ENCODE measurements at regions not wholly inside any gene's neighbourhood (a gene's known extent, or its start where the extent isn't known, plus 50 kb on each side); places are given as distances from the start of the nearest gene placed in this dataset.

DNA sequence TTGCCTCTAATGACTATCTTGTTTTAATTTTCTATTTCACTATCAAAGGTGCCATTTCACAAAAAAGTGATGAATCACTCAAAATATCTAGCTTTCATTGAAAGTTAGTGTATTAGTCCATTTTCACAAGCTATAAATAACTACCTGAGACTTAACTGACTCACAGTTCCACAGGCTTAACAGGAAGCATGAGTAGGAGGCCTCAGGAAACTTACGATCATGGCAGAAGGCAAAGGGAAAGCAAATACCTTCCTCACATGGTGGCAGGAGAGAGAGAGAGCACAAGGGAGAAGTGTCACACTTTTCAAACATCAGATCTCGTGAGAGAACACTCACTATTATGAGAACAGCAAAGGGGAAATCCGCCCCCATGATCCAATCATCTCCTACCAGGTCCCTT is 1220.4 kb upstream of the ZEB2 start:
- no peak overlapping the region for H3K4me3 ChIP-seq (ENCODE audit: low read depth, low read length, poor library complexity, severe bottlenecking)
- peaks cover 25% of the 10 kb centered on the region for H3K4me1 ChIP-seq (ENCODE audit: insufficient read depth, low read length, poor library complexity, severe bottlenecking)
- BruUV-seq (replicated peaks) = no TSS peak
- H3K9me3 ChIP-seq (ENCODE audit: low read depth, low read length, poor library complexity, severe bottlenecking) = no peaks in the 10 kb centered on the region
- no peak overlapping the region for H3K27ac ChIP-seq (ENCODE audit: low read depth, low read length, poor library complexity, severe bottlenecking)
- ChIA-PET POLR2A (ENCODE audit: low non-redundant PET) (no interaction called here), CTCF (no interaction called here)
- no peaks in the 10 kb centered on the region for H3K27me3 ChIP-seq (replicated peaks; ENCODE audit: insufficient read depth, low read depth, low read length, poor library complexity)
- TF ChIP-seq EZH2 (IDR thresholded peaks at IDR 0.05; ENCODE audit: borderline replicate concordance, low read depth, low read length, poor library complexity, severe bottlenecking) = no peak
- TF ChIP-seq, protein P1, sequence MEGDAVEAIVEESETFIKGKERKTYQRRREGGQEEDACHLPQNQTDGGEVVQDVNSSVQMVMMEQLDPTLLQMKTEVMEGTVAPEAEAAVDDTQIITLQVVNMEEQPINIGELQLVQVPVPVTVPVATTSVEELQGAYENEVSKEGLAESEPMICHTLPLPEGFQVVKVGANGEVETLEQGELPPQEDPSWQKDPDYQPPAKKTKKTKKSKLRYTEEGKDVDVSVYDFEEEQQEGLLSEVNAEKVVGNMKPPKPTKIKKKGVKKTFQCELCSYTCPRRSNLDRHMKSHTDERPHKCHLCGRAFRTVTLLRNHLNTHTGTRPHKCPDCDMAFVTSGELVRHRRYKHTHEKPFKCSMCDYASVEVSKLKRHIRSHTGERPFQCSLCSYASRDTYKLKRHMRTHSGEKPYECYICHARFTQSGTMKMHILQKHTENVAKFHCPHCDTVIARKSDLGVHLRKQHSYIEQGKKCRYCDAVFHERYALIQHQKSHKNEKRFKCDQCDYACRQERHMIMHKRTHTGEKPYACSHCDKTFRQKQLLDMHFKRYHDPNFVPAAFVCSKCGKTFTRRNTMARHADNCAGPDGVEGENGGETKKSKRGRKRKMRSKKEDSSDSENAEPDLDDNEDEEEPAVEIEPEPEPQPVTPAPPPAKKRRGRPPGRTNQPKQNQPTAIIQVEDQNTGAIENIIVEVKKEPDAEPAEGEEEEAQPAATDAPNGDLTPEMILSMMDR (conservative IDR thresholded peaks at IDR 0.05; ENCODE audit: low read depth, low read length) = no peak
- DNase-seq (ENCODE audit: low spot score) = no peak
- no peaks in the 10 kb centered on the region for H3K36me3 ChIP-seq (ENCODE audit: insufficient read depth, low read length, poor library complexity, severe bottlenecking)
- intact Hi-C loops (cut with micrococcal nuclease; ENCODE audit: unreplicated experiment) = no loop called here

DNA sequence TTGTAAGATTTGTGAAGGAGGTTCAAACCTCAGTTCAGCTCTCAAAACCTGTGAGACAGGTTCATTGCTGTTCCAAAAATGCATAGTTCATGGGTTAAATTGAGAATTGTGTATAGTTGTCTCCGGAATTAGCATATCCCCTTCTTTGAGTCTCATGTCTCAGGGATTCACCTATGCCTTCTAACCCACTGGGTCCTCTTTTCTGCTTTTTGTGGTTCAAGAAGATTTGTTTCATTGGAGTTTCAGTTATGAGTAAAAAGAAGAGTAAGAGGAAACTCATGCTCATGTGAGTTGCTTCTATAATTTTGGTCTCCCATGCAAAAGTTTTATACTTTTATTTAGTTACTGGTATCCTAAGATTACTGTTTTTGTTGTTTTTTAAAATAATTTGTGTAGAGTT is 1219.8 kb upstream of the ZEB2 start:
- TF ChIP-seq, protein P1 (conservative IDR thresholded peaks at IDR 0.05; ENCODE audit: low read depth, low read length) = no peak
- no peak for TF ChIP-seq EZH2 (IDR thresholded peaks at IDR 0.05; ENCODE audit: borderline replicate concordance, low read depth, low read length, poor library complexity, severe bottlenecking)
- Histone ChIP-seq H3K9me3 (ENCODE audit: low read depth, low read length, poor library complexity, severe bottlenecking) (no peaks in the 10 kb centered on the region), H3K4me1 (ENCODE audit: insufficient read depth, low read length, poor library complexity, severe bottlenecking) (peaks cover 25% of the 10 kb centered on the region), H3K4me3 (ENCODE audit: low read depth, low read length, poor library complexity, severe bottlenecking) (no peak overlapping the region), H3K27me3 (replicated peaks; ENCODE audit: insufficient read depth, low read depth, low read length, poor library complexity) (no peaks in the 10 kb centered on the region), H3K27ac (ENCODE audit: low read depth, low read length, poor library complexity, severe bottlenecking) (no peak overlapping the region), H3K36me3 (ENCODE audit: insufficient read depth, low read length, poor library complexity, severe bottlenecking) (no peaks in the 10 kb centered on the region)
- intact Hi-C loops (cut with micrococcal nuclease; ENCODE audit: unreplicated experiment) = no loop called here
- ChIA-PET CTCF (no interaction called here), POLR2A (ENCODE audit: low non-redundant PET) (no interaction called here)
- no peak for DNase-seq (ENCODE audit: low spot score)
- BruUV-seq (replicated peaks) = no TSS peak

DNA sequence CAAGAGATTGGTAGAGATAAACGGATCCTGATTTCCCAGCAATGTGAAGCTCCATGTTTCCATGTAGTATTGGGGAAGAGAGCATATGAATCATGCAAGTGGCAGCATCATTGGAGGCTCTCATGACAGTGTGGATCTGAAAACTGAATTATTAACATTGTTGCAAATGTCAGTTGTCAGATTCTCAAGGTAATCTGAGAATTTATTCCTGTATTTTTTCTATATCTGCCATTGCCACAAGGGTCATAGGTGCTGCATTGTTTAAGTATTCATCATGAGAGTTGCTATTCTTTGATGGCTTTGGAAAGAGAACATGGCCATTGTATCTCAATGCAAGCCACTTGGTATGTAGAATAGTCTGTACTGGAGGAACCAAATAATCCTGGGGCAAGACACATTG is 1217.0 kb upstream of the ZEB2 start:
- intact Hi-C loops (cut with micrococcal nuclease; ENCODE audit: unreplicated experiment) = no loop called here
- H3K27me3 ChIP-seq (replicated peaks; ENCODE audit: insufficient read depth, low read depth, low read length, poor library complexity) = no peaks in the 10 kb centered on the region
- no peak overlapping the region for H3K27ac ChIP-seq (ENCODE audit: low read depth, low read length, poor library complexity, severe bottlenecking)
- no peak overlapping the region for H3K4me3 ChIP-seq (ENCODE audit: low read depth, low read length, poor library complexity, severe bottlenecking)
- TF ChIP-seq EZH2 (IDR thresholded peaks at IDR 0.05; ENCODE audit: borderline replicate concordance, low read depth, low read length, poor library complexity, severe bottlenecking) = no peak
- TF ChIP-seq, protein P1 (conservative IDR thresholded peaks at IDR 0.05; ENCODE audit: low read depth, low read length) = no peak
- ChIA-PET CTCF (no interaction called here), POLR2A (ENCODE audit: low non-redundant PET) (no interaction called here)
- H3K4me1 ChIP-seq (ENCODE audit: insufficient read depth, low read length, poor library complexity, severe bottlenecking) = peaks cover 8% of the 10 kb centered on the region
- DNase-seq (ENCODE audit: low spot score) = no peak
- peaks cover 2% of the 10 kb centered on the region for H3K9me3 ChIP-seq (ENCODE audit: low read depth, low read length, poor library complexity, severe bottlenecking)
- BruUV-seq (replicated peaks) = no TSS peak
- no peaks in the 10 kb centered on the region for H3K36me3 ChIP-seq (ENCODE audit: insufficient read depth, low read length, poor library complexity, severe bottlenecking)
